Activated CD8-positive, alpha-beta T cell treated with anti-CD3 and anti-CD28 coated beads for 36 hours (primary cell): ENCODE measurements at regions not wholly inside any gene's neighbourhood (a gene's known extent, or its start where the extent isn't known, plus 50 kb on each side); places are given as distances from the start of the nearest gene placed in this dataset.

Experiments
- ATAC-seq: fragments of 200-7000 bp; cut with Tn5 transposase; one replicate; pipeline ENCODE4 v1.10.0; 2021; ENCODE audit warnings: mild to moderate bottlenecking, moderate library complexity
- CTCF ChIA-PET: fragments of 350-600 bp; sonication (Branson Sonifier 250); formaldehyde crosslinking; loops from one replicate; lab custom pipeline; 2021; ENCODE audit warnings: antibody characterized with exemption; lab: Charles Lee
- POLR2A ChIA-PET: fragments of 350-600 bp; sonication (Branson Sonifier 250); formaldehyde crosslinking; loops from one replicate; lab custom pipeline; 2021; ENCODE audit warnings: antibody characterized with exemption; lab: Charles Lee
- DNase-seq: peaks from one replicate; pipeline ENCODE4 v3.0.0-alpha.2; 2020
- H3K27ac Mint-ChIP-seq: one replicate; pipeline ENCODE4 v1.8.0; 2021; ENCODE audit warnings: mild to moderate bottlenecking, mixed read lengths
- H3K27me3 Mint-ChIP-seq: one replicate; pipeline ENCODE4 v1.8.0; 2021; ENCODE audit warnings: mixed read lengths
- H3K36me3 Mint-ChIP-seq: one replicate; pipeline ENCODE4 v1.8.0; 2021; ENCODE audit warnings: low read depth, mixed read lengths
- H3K4me1 Mint-ChIP-seq: one replicate; pipeline ENCODE4 v1.8.0; 2021; ENCODE audit warnings: low read depth, mixed read lengths
- H3K4me3 Mint-ChIP-seq: one replicate; pipeline ENCODE4 v1.8.0; 2021; ENCODE audit warnings: mild to moderate bottlenecking, moderate library complexity, mixed read lengths
- H3K9me3 Mint-ChIP-seq: one replicate; pipeline ENCODE4 v1.8.0; 2021; ENCODE audit warnings: mixed read lengths
- intact Hi-C: fragments of 100-400 bp; cut with micrococcal nuclease; formaldehyde crosslinking; loops from one replicate; pipeline ENCODE4 v1.10.0; 2022
- TF ChIP-seq, protein P1 (sequence below): fragments of 200-600 bp; IDR thresholded peaks from one replicate; pipeline ENCODE4 v1.8.0; 2022; ENCODE audit warnings: antibody characterized with exemption, mild to moderate bottlenecking

DNA sequence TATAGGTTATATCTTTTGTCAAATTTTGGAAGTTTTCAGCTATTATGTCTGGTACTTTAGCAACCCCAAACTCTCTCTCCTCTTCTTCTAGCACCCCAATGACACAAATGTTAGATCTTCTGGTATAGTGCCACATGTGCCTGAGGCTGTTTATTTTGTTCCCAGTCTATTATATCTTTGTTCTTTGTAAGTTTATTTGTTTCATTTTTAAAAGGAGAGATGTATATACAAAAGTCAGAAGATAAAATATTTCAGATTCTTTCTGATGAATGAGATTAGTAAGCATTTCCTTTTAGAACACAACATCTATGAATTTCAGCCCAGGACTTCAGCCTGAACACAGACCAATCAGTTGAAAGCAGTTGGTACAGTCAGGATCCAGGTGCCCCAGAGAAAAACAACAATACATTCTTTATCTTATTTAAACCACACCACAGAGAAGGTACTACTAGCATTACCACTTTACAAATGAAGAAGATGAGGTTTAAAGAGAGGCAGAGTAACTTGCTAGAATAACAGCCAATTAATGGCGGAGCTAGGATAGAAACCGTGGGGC, 114.1 kb upstream of the BTG1 start:
- ChIA-PET CTCF (interaction anchor here (0.7 to 1.8 kb wide), 2 partner anchors 17 to 37 kb away, joined by 3 to 5 read pairs; no protein-coding TSS in a partner anchor), POLR2A (interaction anchor here (1.2 kb wide), 1 partner anchor 11 kb away, joined by 4 read pairs; no protein-coding TSS in a partner anchor)
- H3K9me3 Mint-ChIP-seq = no peaks in the 10 kb centered on the region
- ATAC-seq = no peak
- intact Hi-C loops = no loop called here
- TF ChIP-seq, protein P1, sequence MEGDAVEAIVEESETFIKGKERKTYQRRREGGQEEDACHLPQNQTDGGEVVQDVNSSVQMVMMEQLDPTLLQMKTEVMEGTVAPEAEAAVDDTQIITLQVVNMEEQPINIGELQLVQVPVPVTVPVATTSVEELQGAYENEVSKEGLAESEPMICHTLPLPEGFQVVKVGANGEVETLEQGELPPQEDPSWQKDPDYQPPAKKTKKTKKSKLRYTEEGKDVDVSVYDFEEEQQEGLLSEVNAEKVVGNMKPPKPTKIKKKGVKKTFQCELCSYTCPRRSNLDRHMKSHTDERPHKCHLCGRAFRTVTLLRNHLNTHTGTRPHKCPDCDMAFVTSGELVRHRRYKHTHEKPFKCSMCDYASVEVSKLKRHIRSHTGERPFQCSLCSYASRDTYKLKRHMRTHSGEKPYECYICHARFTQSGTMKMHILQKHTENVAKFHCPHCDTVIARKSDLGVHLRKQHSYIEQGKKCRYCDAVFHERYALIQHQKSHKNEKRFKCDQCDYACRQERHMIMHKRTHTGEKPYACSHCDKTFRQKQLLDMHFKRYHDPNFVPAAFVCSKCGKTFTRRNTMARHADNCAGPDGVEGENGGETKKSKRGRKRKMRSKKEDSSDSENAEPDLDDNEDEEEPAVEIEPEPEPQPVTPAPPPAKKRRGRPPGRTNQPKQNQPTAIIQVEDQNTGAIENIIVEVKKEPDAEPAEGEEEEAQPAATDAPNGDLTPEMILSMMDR = no peak
- peak overlapping the region; percentile 48 for H3K27ac Mint-ChIP-seq
- DNase-seq = no peak
- H3K4me3 Mint-ChIP-seq = no peak overlapping the region
- H3K36me3 Mint-ChIP-seq = no peaks in the 10 kb centered on the region
- peaks cover 19% of the 10 kb centered on the region for H3K4me1 Mint-ChIP-seq
- no peaks in the 10 kb centered on the region for H3K27me3 Mint-ChIP-seq

- POLR2A ChIA-PET = interaction anchor here (1.2 kb wide), 1 partner anchor 11 kb away, joined by 4 read pairs; no protein-coding TSS in a partner anchor
- H3K36me3 Mint-ChIP-seq = no peaks in the 10 kb centered on the region
- H3K4me3 Mint-ChIP-seq = no peak overlapping the region
- peak overlapping the region; percentile 48 for H3K27ac Mint-ChIP-seq
- intact Hi-C loops = no loop called here
- CTCF ChIA-PET = interaction anchor here (0.7 kb wide), 1 partner anchor 38 kb away, joined by 3 read pairs; no protein-coding TSS in a partner anchor
- no peaks in the 10 kb centered on the region for H3K27me3 Mint-ChIP-seq
- peaks cover 19% of the 10 kb centered on the region for H3K4me1 Mint-ChIP-seq
- no peak for DNase-seq
- no peaks in the 10 kb centered on the region for H3K9me3 Mint-ChIP-seq
- no peak for ATAC-seq
- TF ChIP-seq, protein P1 = no peak
Measured at GRCh38 chr12:92259291-92259690, 113.6 kb upstream of the BTG1 start.

DNA sequence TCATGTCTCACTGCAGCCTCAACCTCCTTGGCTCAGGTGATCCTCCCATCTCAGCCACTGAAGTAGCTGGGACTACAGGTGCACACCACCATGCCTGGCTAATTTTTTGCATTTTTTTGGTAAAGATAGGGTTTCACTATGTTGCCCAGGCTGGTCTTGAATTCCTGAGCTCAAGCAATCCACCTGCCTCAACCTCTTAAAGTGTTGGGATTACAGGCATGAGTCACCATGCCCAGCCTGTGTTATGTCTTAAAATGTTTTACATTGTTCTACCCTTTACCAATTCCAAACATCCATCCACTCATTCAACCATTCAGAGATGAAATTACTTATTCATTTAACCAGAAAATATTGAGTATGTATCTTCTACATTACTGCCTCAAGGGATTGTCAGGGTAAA, 111.6 kb upstream of the BTG1 start:
- peaks cover 19% of the 10 kb centered on the region for H3K4me1 Mint-ChIP-seq
- H3K9me3 Mint-ChIP-seq = no peaks in the 10 kb centered on the region
- DNase-seq (no peak), ATAC-seq (no peak)
- no peak overlapping the region for H3K27ac Mint-ChIP-seq
- TF ChIP-seq, protein P1 = no peak
- H3K27me3 Mint-ChIP-seq = no peaks in the 10 kb centered on the region
- ChIA-PET POLR2A (interaction anchor here (0.6 kb wide), 1 partner anchor 732 kb away, joined by 3 read pairs; no protein-coding TSS in a partner anchor), CTCF (interaction anchor here (1.0 to 1.1 kb wide), 2 partner anchors 22 to 24 kb away, joined by 3 read pairs; no protein-coding TSS in a partner anchor)
- intact Hi-C loops = no loop called here
- no peak overlapping the region for H3K4me3 Mint-ChIP-seq
- no peaks in the 10 kb centered on the region for H3K36me3 Mint-ChIP-seq

DNA sequence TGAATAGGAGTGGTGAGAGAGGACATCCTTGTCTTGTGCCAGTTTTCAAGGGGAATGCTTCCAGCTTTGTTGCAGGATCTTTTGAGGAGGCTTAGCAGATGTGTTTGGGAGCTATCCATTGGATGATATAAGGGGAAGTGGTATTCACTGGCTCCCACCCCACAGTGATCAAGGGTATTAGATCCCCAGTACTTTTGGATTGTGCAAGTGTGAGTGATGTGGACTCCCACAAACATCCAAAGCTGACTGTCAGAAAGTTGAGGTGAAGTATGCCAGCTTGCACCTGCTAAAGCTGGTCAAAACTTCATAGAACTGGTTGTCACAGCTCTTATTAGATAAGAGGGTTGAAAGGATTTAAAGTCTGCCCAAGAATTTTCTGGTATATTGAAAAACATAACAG, 110.1 kb upstream of the BTG1 start:
- no peaks in the 10 kb centered on the region for H3K36me3 Mint-ChIP-seq
- POLR2A ChIA-PET = no interaction called here
- H3K4me1 Mint-ChIP-seq = peaks cover 19% of the 10 kb centered on the region
- DNase-seq (no peak), ATAC-seq (no peak)
- H3K27ac Mint-ChIP-seq = no peak overlapping the region
- CTCF ChIA-PET = interaction anchor here (1.3 to 1.4 kb wide), 2 partner anchors 34 to 112 kb away, joined by 3 read pairs; no protein-coding TSS in a partner anchor
- TF ChIP-seq, protein P1 = no peak
- no peak overlapping the region for H3K4me3 Mint-ChIP-seq
- H3K9me3 Mint-ChIP-seq = no peaks in the 10 kb centered on the region
- intact Hi-C loops = no loop called here
- no peaks in the 10 kb centered on the region for H3K27me3 Mint-ChIP-seq

GRCh38 chr12:92253301-92253700, 107.7 kb upstream of the BTG1 start:
- CTCF ChIA-PET = interaction anchor here (1.5 kb wide), 1 partner anchor 10 kb away, joined by 4 read pairs; no protein-coding TSS in a partner anchor
- H3K4me1 Mint-ChIP-seq = peaks cover 4% of the 10 kb centered on the region
- intact Hi-C loops = no loop called here

More at GRCh38 chr12:92253301-92253700, 107.7 kb upstream of the BTG1 start:
- POLR2A ChIA-PET = no interaction called here
- Mint-ChIP-seq H3K4me3 (no peak overlapping the region), H3K36me3 (no peaks in the 10 kb centered on the region), H3K9me3 (no peaks in the 10 kb centered on the region), H3K27ac (no peak overlapping the region), H3K27me3 (no peaks in the 10 kb centered on the region)
- no peak for DNase-seq
- TF ChIP-seq, protein P1 = no peak
- ATAC-seq = no peak
